ENCODE measurements at regions not wholly inside any gene's neighbourhood (a gene's known extent, or its start where the extent isn't known, plus 50 kb on each side); places are given as distances from the start of the nearest gene placed in this dataset.

DNA sequence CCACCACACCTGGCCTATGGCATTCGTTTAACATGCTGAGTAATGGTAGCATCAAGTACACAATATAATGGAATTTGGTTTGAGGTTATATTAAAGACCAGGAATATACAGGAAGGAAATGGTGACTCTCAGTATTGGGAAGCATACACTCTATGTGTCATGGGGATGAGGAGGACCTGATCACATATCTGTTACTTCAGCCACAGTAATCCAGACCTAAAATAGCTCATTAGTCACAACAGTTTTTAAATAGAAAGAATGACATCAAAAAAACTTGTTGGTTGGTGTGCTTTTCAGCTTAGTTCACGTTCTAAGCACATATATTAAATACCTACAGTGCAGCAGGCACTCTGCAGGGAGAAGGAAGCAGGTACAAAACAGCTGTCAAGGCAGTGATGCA, 52.5 kb upstream of the ATP2C1 start:
- no peak overlapping the region for H3K4me3 ChIP-seq (ENCODE audit: low read depth, low read length)
- TF ChIP-seq CTCF (IDR thresholded peaks at IDR 0.05; ENCODE audit: insufficient read depth, low read depth, low read length, missing control alignments) = no peak
- DNase-seq (ENCODE audit: low read depth) = no peak

- TF ChIP-seq CTCF (IDR thresholded peaks at IDR 0.05; ENCODE audit: insufficient read depth, low read depth, low read length, missing control alignments) = no peak
- H3K4me3 ChIP-seq (ENCODE audit: low read depth, low read length) = no peak overlapping the region
- DNase-seq (ENCODE audit: low read depth) = no peak
Observed at GRCh38 chr3:130843441-130843840, 50.4 kb upstream of the ATP2C1 start.
